Panc1 (cell line): ENCODE measurements at regions not wholly inside any gene's neighbourhood (a gene's known extent, or its start where the extent isn't known, plus 50 kb on each side); places are given as distances from the start of the nearest gene placed in this dataset.

Experiments used
- ATAC-seq: fragments of 200-7000 bp; cut with Tn5 transposase; 2 replicates; pipeline ENCODE4 v1.9.1; 2020; ENCODE audit warnings: mild to moderate bottlenecking, moderate library complexity
- BruUV-seq: library from RNA; stranded (reverse); fragments of 400-500 nt; replicated peaks from 2 replicates; lab custom pipeline; 2021; lab: Mats Ljungman, UMichigan
- CTCF ChIA-PET: fragments of 300-600 bp; sonication (Branson Sonifier 250); formaldehyde crosslinking; loops from one replicate; lab custom pipeline; 2022; ENCODE audit warnings: antibody characterized with exemption; lab: Charles Lee
- POLR2A ChIA-PET: fragments of 300-600 bp; sonication (Branson Sonifier 250); formaldehyde crosslinking; loops from one replicate; lab custom pipeline; 2022; ENCODE audit warnings: antibody characterized with exemption; lab: Charles Lee
- DNase-seq: peaks from one replicate; pipeline ENCODE4 v3.0.0-alpha.2; 2010; ENCODE audit warnings: low read depth, low spot score
- H3K27ac ChIP-seq: 2 replicates; pipeline ENCODE4 v1.5.1; 2011; ENCODE audit warnings: mild to moderate bottlenecking, low read length, inconsistent platforms
- H3K27me3 ChIP-seq: fragments of 200-500 bp; sonication (Bioruptor generic); 2 replicates; pipeline ENCODE4 v1.6.0; 2014; ENCODE audit warnings: low read length, inconsistent platforms; ENCODE audit not compliant: control insufficient read depth, insufficient read depth
- H3K36me3 ChIP-seq: fragments of 200-500 bp; sonication (Bioruptor generic); 2 replicates; pipeline ENCODE4 v1.5.1; 2014; ENCODE audit warnings: inconsistent platforms, mild to moderate bottlenecking, low read length, moderate library complexity; ENCODE audit not compliant: control insufficient read depth, insufficient read depth
- H3K4me1 ChIP-seq: 2 replicates; pipeline ENCODE4 v1.5.1; 2011; ENCODE audit warnings: inconsistent platforms, mild to moderate bottlenecking, low read length, moderate library complexity; ENCODE audit not compliant: control insufficient read depth, insufficient read depth
- H3K4me3 ChIP-seq, 2 experiments: 2 replicates each; pipeline ENCODE4 v1.5.1; 2011 to 2012; ENCODE audit warnings: low read depth in 2 of 2, low read length in 2 of 2, mild to moderate bottlenecking in 2 of 2, inconsistent platforms in 1 of 2, moderate library complexity in 1 of 2
- H3K9me3 ChIP-seq: fragments of 200-500 bp; sonication (Bioruptor generic); 2 replicates; pipeline ENCODE4 v1.5.1; 2014; ENCODE audit warnings: low read depth, mild to moderate bottlenecking, inconsistent platforms, low read length, moderate library complexity; ENCODE audit not compliant: control insufficient read depth, insufficient read depth
- POLR2AphosphoS5 ChIP-seq: IDR thresholded peaks from 2 replicates; pipeline ENCODE4 v1.6.1; 2012; ENCODE audit warnings: mild to moderate bottlenecking, low read depth, low read length, moderate library complexity
- SIN3A ChIP-seq: IDR thresholded peaks from 2 replicates; pipeline ENCODE4 v1.6.1; 2012; ENCODE audit warnings: low read depth, mild to moderate bottlenecking, low read length, moderate library complexity, borderline replicate concordance; ENCODE audit not compliant: insufficient read depth
- TCF7L2 ChIP-seq: IDR thresholded peaks from 2 replicates; pipeline ENCODE4 v1.6.1; 2011; ENCODE audit warnings: mild to moderate bottlenecking, low read depth, low read length, inconsistent platforms
- in situ Hi-C: cut with HindIII; loops from 2 replicates; pipeline ENCODE4 v1.10.0; 2016; ENCODE audit warnings: low sequenced_read_pairs, low pct_unique_long_range_greater_than_20kb
- intact Hi-C: fragments of 100-400 bp; cut with micrococcal nuclease; formaldehyde crosslinking; loops from one replicate; pipeline ENCODE4 v1.10.0; 2022; ENCODE audit not compliant: unreplicated experiment
- TF ChIP-seq, protein P1 (sequence below): fragments of 450-650 bp; IDR thresholded peaks from 2 replicates; pipeline ENCODE4 v1.5.1; 2017; ENCODE audit warnings: mild to moderate bottlenecking
- TF ChIP-seq, protein P2 (sequence below), 2 experiments: IDR thresholded peaks; 2 replicates each; pipeline ENCODE4 v1.6.1; 2011 to 2012; ENCODE audit warnings: low read depth in 2 of 2, control low read depth in 1 of 2, low read length in 1 of 2, mild to moderate bottlenecking in 1 of 2, moderate library complexity in 1 of 2; ENCODE audit not compliant: insufficient read depth in 1 of 2

DNA sequence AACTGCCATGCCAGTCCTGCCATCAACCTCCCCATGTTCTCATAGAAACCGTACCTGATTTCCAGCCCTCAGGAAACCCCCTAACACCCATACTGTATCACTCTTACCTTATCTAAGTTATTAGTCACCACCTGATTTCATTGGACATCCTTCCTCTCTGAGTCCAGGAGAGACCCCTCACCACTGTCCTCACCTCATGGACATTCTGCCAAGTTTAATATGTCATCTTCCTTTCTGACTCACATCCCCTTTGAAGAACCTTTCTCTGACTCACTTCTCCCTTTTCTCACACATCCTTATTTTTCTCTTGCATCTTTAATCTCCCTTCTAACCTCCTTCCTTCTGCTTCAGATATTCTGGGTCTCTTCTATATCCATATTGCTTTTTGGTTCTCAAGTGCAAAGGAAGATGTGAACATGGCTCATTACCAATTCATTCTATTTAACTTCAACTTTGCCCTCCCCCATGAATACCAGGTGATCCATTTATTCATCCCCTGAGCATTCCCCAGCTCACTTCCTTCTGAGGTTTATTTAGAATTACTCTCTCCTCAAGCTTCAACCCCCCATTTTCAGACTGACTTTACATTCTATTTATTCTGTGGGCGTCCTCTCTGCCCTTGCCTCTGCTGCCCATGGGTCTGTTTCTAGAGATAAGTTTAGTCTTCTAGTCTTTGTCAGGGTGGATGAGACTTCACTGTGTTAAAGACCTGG is 206.8 kb upstream of the ESRRG start:
- intact Hi-C loops: no loop called here
- no TSS peak for BruUV-seq
- H3K27ac ChIP-seq: no peak overlapping the region

DNA sequence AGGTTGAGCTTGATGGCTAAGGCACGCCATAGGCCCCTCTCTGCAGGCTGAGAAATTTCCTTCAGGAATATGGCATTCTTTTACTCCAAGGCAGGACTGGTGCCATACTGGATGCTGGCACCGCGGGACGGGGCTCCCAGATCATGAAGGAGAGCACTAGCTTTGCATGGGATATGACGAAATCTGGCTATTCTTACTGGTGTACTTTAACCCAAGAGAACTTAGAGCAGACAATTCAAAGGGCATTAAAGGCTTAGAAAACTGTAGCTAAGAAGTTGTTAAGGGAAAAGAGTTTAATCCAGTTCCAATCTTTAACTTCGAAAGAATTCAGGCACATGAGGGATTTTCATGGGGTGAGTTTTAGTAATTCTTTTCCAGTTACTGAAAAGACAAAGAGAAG is 204.4 kb upstream of the ESRRG start:
- Histone ChIP-seq H3K4me1 (no peaks in the 10 kb centered on the region), H3K27me3 (no peaks in the 10 kb centered on the region), H3K27ac (no peak overlapping the region), H3K36me3 (no peaks in the 10 kb centered on the region), H3K9me3 (no peaks in the 10 kb centered on the region), H3K4me3 (no peak overlapping the region)
- in situ Hi-C loops: no loop called here
- intact Hi-C loops: no loop called here
- ATAC-seq (no peak), DNase-seq (no peak)
- ChIA-PET CTCF (no interaction called here), POLR2A (no interaction called here)
- TF ChIP-seq SIN3A: no peak
- TF ChIP-seq TCF7L2: no peak
- TF ChIP-seq, protein P1, sequence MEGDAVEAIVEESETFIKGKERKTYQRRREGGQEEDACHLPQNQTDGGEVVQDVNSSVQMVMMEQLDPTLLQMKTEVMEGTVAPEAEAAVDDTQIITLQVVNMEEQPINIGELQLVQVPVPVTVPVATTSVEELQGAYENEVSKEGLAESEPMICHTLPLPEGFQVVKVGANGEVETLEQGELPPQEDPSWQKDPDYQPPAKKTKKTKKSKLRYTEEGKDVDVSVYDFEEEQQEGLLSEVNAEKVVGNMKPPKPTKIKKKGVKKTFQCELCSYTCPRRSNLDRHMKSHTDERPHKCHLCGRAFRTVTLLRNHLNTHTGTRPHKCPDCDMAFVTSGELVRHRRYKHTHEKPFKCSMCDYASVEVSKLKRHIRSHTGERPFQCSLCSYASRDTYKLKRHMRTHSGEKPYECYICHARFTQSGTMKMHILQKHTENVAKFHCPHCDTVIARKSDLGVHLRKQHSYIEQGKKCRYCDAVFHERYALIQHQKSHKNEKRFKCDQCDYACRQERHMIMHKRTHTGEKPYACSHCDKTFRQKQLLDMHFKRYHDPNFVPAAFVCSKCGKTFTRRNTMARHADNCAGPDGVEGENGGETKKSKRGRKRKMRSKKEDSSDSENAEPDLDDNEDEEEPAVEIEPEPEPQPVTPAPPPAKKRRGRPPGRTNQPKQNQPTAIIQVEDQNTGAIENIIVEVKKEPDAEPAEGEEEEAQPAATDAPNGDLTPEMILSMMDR: no peak
- TF ChIP-seq, protein P2, sequence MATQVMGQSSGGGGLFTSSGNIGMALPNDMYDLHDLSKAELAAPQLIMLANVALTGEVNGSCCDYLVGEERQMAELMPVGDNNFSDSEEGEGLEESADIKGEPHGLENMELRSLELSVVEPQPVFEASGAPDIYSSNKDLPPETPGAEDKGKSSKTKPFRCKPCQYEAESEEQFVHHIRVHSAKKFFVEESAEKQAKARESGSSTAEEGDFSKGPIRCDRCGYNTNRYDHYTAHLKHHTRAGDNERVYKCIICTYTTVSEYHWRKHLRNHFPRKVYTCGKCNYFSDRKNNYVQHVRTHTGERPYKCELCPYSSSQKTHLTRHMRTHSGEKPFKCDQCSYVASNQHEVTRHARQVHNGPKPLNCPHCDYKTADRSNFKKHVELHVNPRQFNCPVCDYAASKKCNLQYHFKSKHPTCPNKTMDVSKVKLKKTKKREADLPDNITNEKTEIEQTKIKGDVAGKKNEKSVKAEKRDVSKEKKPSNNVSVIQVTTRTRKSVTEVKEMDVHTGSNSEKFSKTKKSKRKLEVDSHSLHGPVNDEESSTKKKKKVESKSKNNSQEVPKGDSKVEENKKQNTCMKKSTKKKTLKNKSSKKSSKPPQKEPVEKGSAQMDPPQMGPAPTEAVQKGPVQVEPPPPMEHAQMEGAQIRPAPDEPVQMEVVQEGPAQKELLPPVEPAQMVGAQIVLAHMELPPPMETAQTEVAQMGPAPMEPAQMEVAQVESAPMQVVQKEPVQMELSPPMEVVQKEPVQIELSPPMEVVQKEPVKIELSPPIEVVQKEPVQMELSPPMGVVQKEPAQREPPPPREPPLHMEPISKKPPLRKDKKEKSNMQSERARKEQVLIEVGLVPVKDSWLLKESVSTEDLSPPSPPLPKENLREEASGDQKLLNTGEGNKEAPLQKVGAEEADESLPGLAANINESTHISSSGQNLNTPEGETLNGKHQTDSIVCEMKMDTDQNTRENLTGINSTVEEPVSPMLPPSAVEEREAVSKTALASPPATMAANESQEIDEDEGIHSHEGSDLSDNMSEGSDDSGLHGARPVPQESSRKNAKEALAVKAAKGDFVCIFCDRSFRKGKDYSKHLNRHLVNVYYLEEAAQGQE (IDR thresholded peaks at IDR 0.05; ENCODE audit: insufficient read depth in 1 of 2, low read depth in 2 of 2, low read length in 1 of 2): no peak
- no peak for TF ChIP-seq POLR2AphosphoS5
- no TSS peak for BruUV-seq

More for the DNA sequence above, 206.8 kb upstream of the ESRRG start:
- no peak for TF ChIP-seq TCF7L2
- TF ChIP-seq SIN3A: no peak
- no peak for TF ChIP-seq POLR2AphosphoS5
- TF ChIP-seq, protein P1: no peak
- TF ChIP-seq, protein P2 (IDR thresholded peaks at IDR 0.05; ENCODE audit: insufficient read depth in 1 of 2, low read depth in 2 of 2, low read length in 1 of 2): no peak
- POLR2A ChIA-PET: no interaction called here
- in situ Hi-C loops: no loop called here
- H3K36me3 ChIP-seq: no peaks in the 10 kb centered on the region
- CTCF ChIA-PET: no interaction called here
- no peak for DNase-seq
- no peak overlapping the region for H3K4me3 ChIP-seq
- H3K27me3 ChIP-seq: no peaks in the 10 kb centered on the region
- H3K9me3 ChIP-seq: no peaks in the 10 kb centered on the region
- no peak for ATAC-seq
- H3K4me1 ChIP-seq: no peaks in the 10 kb centered on the region
